Gastrocnemius medialis (tissue), 4 donors: ENCODE measurements at regions not wholly inside any gene's neighbourhood (a gene's known extent, or its start where the extent isn't known, plus 50 kb on each side); places are given as distances from the start of the nearest gene placed in this dataset.

Source experiments
- CTCF ChIP-seq, 5 experiments: fragments of 450-650 bp in 3 of 5; fragments of 200-600 bp in 2 of 5; sonication (generic) in 2 of 5; IDR thresholded peaks in 4 of 5; conservative IDR thresholded peaks in 1 of 5; 1 replicate in 4 of 5; 2 replicates in 1 of 5; pipeline ENCODE4 v1.5.1; 2016 to 2019; ENCODE audit warnings: antibody characterized with exemption in 5 of 5, mild to moderate bottlenecking in 3 of 5, moderate library complexity in 3 of 5
- POLR2A ChIP-seq, 2 donors: fragments of 450-650 bp; IDR thresholded peaks; one replicate each; pipeline ENCODE4 v1.6.1; 2017; ENCODE audit warnings: antibody characterized with exemption in 2 of 2, mild to moderate bottlenecking in 2 of 2, moderate library complexity in 2 of 2

GRCh38 chr2:54053830-54054229, 61.6 kb upstream of the ACYP2 start:
- TF ChIP-seq POLR2A (IDR thresholded peaks at IDR 0.05): no peak
- TF ChIP-seq CTCF (IDR thresholded peaks at IDR 0.05 in 4 of 5, conservative IDR thresholded peaks at IDR 0.05 in 1 of 5): no peak
